NB4 (cell line): ENCODE measurements at regions not wholly inside any gene's neighbourhood (a gene's known extent, or its start where the extent isn't known, plus 50 kb on each side); places are given as distances from the start of the nearest gene placed in this dataset.

Experiments
- POLR2A ChIP-seq: IDR thresholded peaks from 2 replicates; pipeline ENCODE4 v1.6.1; 2011; ENCODE audit warnings: mild to moderate bottlenecking; ENCODE audit not compliant: insufficient read length; ENCODE audit errors: extremely low read depth
- TF ChIP-seq, protein P1 (sequence below): IDR thresholded peaks from one replicate; pipeline ENCODE4 v1.5.1; 2012; ENCODE audit warnings: low read depth, low read length

DNA sequence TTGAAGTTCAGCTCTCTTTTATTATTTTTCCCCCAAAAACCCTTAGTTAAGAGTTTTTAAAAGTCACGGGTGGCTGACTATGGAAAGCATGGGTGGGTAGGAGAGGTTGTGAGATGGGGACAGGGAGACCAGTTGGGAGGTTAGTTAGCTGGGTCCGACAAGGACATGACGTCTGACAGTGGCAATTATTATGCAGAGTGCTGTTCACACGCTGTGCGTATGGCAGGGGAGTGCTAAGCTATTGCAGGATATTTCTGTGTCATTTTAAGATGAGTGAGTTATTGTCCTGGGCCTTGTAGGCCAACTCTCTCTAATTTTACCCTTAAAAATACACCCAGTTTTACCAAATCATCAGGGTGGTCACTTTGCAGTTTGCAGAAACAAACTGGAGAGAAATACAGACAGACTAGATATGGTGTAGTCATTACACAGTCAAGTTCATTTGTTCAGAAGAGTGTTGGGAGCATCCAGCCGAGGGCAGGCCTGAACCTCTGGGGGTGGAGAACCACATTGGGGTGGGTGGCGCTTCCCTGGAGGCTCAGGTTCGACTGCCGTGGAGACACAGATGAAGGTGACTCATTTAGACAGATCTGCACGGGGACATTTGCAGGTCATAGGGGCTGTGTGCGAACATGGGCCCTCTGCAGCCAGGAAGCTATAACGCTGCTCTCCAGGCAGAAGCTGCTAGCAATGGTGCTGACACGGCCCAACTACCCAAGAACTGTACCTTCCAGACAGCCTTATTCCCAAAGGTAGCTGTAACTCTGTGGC lies 307.6 kb downstream of the QKI start:
- TF ChIP-seq, protein P1, sequence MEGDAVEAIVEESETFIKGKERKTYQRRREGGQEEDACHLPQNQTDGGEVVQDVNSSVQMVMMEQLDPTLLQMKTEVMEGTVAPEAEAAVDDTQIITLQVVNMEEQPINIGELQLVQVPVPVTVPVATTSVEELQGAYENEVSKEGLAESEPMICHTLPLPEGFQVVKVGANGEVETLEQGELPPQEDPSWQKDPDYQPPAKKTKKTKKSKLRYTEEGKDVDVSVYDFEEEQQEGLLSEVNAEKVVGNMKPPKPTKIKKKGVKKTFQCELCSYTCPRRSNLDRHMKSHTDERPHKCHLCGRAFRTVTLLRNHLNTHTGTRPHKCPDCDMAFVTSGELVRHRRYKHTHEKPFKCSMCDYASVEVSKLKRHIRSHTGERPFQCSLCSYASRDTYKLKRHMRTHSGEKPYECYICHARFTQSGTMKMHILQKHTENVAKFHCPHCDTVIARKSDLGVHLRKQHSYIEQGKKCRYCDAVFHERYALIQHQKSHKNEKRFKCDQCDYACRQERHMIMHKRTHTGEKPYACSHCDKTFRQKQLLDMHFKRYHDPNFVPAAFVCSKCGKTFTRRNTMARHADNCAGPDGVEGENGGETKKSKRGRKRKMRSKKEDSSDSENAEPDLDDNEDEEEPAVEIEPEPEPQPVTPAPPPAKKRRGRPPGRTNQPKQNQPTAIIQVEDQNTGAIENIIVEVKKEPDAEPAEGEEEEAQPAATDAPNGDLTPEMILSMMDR, result no peak
- no peak for TF ChIP-seq POLR2A
